ENCODE measurements at regions not wholly inside any gene's neighbourhood (a gene's known extent, or its start where the extent isn't known, plus 50 kb on each side); places are given as distances from the start of the nearest gene placed in this dataset.

- no peak for TF ChIP-seq CTCF (IDR thresholded peaks at IDR 0.05; ENCODE audit: low read depth, low read length)
- no peak for DNase-seq (ENCODE audit: extremely low read depth, low read depth)
Measured at GRCh38 chr4:182969651-182970279, 52.6 kb upstream of the DCTD start.

DNA sequence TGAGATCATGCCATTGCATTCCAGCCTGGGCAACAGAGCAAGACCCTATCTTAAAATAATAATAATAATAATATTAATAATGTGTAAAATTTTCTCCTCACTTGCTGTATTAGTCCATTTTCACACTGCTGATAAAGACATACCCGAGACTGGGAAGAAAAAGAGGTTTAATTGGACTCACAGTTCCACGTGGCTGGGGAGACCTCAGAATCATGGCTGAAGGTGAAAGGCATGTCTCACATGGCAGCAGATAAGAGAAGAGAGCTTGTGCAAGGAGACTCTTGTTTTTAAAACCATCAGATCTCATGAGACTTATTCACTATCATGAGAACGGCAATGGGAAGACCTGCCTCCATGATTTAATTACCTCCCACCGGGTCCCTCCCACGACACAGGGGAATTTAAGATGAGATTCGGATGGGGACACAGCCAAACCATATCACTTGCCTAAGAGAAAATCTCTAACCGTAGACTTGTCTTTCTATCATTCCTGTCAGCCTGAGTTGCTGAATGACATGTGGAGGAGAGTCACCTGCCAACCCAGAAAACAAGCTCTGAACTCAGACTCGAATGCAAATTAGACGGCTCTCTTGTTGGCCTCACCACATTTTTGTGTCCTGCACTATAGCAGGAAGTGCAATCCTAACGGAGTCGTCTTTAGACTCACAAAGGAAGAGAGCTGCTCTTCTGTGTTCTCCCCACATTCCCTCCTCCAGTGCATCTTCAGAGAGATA lies 51.9 kb upstream of the DCTD start:
- DNase-seq (ENCODE audit: extremely low read depth, low read depth) = no peak
- no peak for TF ChIP-seq CTCF (IDR thresholded peaks at IDR 0.05; ENCODE audit: low read depth, low read length)

GRCh38 chr4:182967403-182967802 lies 50.2 kb upstream of the DCTD start:
- no peak for DNase-seq (ENCODE audit: extremely low read depth, low read depth)
- no peak for TF ChIP-seq CTCF (IDR thresholded peaks at IDR 0.05; ENCODE audit: low read depth, low read length)

Data from AG09319 (cell line).